AG04449 (cell line): ENCODE measurements at regions not wholly inside any gene's neighbourhood (a gene's known extent, or its start where the extent isn't known, plus 50 kb on each side); places are given as distances from the start of the nearest gene placed in this dataset.

ENCODE experiments used
- CTCF ChIA-PET: fragments of 350-600 bp; formaldehyde crosslinking; extraction: SDS; loops from one replicate; lab custom pipeline; 2021; ENCODE audit warnings: antibody characterized with exemption; lab: Yijun Ruan, JAX
- POLR2A ChIA-PET: fragments of 400-600, 350-600 bp; formaldehyde crosslinking; extraction: SDS; loops from one replicate; lab custom pipeline; 2020; ENCODE audit warnings: antibody characterized with exemption, inconsistent platforms; lab: Yijun Ruan, JAX
- DNase-seq: peaks from one replicate; pipeline ENCODE4 v3.0.0-alpha.2; 2010; ENCODE audit warnings: low read depth, low spot score
- H3K4me3 ChIP-seq: 2 replicates; pipeline ENCODE4 v1.5.1; 2011; ENCODE audit warnings: low read depth, mild to moderate bottlenecking, control low read depth, low read length
- TF ChIP-seq, protein P1 (sequence below): IDR thresholded peaks from one replicate; pipeline ENCODE4 v1.5.1; 2011; ENCODE audit warnings: mild to moderate bottlenecking, moderate library complexity, low read length, control low read depth, inconsistent platforms; ENCODE audit not compliant: insufficient read depth; ENCODE audit errors: missing control alignments

DNA sequence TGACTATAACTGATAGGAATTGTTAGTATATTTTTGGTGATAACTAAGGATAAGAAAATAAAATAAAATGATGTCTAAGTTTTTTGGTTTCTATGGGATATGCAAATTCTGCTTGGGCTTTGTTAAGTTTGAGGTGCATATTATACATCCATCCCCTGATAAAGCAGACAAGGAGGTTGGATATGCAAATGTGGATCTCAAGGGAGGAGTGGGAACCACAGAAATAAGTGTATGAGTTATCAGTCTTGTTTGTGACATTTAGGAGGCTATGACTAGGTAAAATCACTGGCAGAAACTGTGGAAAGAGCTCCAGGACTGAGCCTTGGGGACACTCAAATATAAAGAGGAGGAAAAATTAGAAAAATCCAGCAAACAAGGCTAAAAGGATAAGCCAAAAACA, 719.4 kb downstream of the RERGL start:
- POLR2A ChIA-PET = no interaction called here
- H3K4me3 ChIP-seq = no peak overlapping the region
- no peak for DNase-seq
- TF ChIP-seq, protein P1, sequence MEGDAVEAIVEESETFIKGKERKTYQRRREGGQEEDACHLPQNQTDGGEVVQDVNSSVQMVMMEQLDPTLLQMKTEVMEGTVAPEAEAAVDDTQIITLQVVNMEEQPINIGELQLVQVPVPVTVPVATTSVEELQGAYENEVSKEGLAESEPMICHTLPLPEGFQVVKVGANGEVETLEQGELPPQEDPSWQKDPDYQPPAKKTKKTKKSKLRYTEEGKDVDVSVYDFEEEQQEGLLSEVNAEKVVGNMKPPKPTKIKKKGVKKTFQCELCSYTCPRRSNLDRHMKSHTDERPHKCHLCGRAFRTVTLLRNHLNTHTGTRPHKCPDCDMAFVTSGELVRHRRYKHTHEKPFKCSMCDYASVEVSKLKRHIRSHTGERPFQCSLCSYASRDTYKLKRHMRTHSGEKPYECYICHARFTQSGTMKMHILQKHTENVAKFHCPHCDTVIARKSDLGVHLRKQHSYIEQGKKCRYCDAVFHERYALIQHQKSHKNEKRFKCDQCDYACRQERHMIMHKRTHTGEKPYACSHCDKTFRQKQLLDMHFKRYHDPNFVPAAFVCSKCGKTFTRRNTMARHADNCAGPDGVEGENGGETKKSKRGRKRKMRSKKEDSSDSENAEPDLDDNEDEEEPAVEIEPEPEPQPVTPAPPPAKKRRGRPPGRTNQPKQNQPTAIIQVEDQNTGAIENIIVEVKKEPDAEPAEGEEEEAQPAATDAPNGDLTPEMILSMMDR = no peak
- CTCF ChIA-PET = no interaction called here

DNA sequence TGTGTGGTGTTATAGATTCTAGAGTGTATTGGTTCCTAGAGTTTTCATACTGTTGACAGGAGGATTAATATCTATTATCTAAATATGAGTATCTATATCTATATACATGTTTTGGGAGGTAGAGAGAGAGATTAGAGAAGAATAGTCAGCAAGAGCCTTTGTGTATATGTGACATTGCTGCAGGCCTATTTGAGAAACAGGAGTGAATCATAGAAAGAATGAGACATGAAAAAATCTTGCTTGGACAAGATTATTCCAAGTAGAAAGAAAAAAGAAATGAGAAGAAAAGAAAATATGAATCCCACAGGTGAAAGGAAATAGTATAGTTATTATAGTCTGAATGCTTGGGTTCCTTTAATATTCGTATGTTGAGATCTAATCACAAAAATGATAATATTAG, 720.4 kb downstream of the RERGL start:
- CTCF ChIA-PET = no interaction called here
- POLR2A ChIA-PET = no interaction called here
- DNase-seq = no peak
- H3K4me3 ChIP-seq = no peak overlapping the region
- TF ChIP-seq, protein P1 = no peak

DNA sequence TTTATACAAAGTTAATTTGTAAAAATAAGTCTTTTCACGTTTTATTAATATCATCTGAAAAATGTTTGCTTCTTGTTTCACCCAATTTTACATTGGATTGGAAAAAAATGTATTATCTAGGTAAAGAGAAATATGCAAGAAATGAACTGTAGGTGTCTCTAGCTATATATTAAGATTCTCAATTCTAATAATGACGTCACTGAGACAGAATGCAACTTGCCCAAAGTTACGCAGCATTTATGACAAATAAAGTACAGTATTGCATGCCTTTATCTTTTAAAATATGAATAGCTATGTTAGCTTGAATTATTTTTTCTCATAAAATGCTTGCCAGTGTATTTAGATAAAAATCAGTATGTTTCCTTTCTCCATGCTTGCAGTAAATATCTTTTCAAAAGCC, 728.8 kb downstream of the RERGL start:
- no peak overlapping the region for H3K4me3 ChIP-seq
- TF ChIP-seq, protein P1 = no peak
- POLR2A ChIA-PET = no interaction called here
- CTCF ChIA-PET = no interaction called here
- DNase-seq = no peak

DNA sequence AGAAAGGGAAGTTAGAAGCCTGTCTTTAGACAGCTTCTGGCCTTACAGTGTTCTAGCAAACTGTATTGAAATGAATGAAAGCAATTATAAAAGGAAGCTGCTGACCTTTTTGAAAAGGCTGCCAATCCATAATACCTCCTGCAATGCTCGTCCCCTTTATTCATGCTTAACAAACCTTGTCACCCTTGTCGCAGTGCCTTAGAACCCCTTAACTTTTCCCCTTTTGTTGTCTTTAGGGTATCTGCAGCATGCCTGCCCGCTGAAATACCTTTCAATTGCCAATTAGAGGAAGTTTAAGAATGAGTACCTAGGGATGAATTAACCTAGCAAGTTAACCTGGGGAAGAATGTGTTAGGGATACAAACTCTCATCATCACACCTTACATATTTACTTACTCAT, 731.2 kb downstream of the RERGL start:
- POLR2A ChIA-PET = no interaction called here
- no peak overlapping the region for H3K4me3 ChIP-seq
- no peak for DNase-seq
- CTCF ChIA-PET = no interaction called here
- TF ChIP-seq, protein P1 = no peak

DNA sequence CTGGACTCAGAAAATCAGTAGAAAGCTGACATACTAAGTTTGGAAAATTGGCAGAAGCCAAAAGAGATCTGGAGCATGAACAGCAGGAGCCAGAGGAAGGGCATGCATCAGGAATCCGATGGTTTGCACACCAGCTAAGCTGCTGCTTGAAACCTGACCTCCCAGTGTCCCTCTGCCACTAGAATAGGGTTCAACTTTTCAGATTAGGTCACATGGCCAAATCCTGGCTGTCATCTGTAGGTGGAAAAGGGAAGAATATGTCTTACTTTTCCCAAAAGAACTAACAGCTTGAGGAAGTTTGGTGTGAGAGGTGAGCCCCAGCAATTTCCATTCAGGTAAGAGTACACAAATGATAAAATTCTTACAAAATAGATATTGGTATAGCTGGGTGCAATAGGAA, 732.6 kb downstream of the RERGL start:
- TF ChIP-seq, protein P1 = no peak
- DNase-seq = no peak
- CTCF ChIA-PET = no interaction called here
- POLR2A ChIA-PET = no interaction called here
- no peak overlapping the region for H3K4me3 ChIP-seq

DNA sequence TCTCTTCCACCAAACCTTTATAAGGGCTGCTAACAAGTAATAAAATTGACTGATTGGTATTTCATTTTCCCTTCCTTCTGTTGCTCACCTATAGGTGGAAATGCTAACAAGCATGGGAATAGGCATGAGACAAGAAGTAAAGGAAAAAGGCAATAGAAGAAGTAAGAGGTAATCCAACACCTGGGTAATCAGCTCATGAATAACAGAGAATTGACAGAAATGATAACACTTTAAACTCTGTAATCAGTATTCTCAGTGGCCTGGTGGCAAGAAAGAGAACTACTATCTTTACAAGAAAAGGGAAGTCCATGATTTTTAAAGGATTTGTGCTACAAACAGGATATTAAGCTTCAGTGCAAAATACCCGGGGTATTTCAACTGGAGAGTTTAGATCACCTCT, 737.8 kb downstream of the RERGL start:
- TF ChIP-seq, protein P1 = no peak
- H3K4me3 ChIP-seq = no peak overlapping the region
- CTCF ChIA-PET = interaction anchor here (1.1 kb wide), 1 partner anchor 10 kb away, joined by 3 read pairs; no protein-coding TSS in a partner anchor
- POLR2A ChIA-PET = no interaction called here
- no peak for DNase-seq
